GM19467 (cell line): ENCODE measurements at regions not wholly inside any gene's neighbourhood (a gene's known extent, or its start where the extent isn't known, plus 50 kb on each side); places are given as distances from the start of the nearest gene placed in this dataset.
A peak's percentile ranks its signal among the peaks of the same experiment; 100 is the strongest.

ENCODE experiments used
- ATAC-seq: cut with Tn5 transposase; IDR thresholded peaks from one replicate; pipeline ENCODE4 v1.9.1; 2021; ENCODE audit warnings: mild to moderate bottlenecking, moderate library complexity; ENCODE audit not compliant: unreplicated experiment

GRCh38 chr13:44237881-44238421 lies 135.7 kb upstream of the SERP2 start:
- no peak for ATAC-seq

- ATAC-seq, result no peak
Measured at GRCh38 chr13:44240611-44241145, 132.9 kb upstream of the SERP2 start.

- ATAC-seq, result no peak
Measured at GRCh38 chr13:44241638-44242037, 132.0 kb upstream of the SERP2 start.

- ATAC-seq, result no peak
Measured at GRCh38 chr13:44242766-44243165, 130.9 kb upstream of the SERP2 start.

GRCh38 chr13:44243198-44243857 lies 130.3 kb upstream of the SERP2 start:
- no peak for ATAC-seq

DNA sequence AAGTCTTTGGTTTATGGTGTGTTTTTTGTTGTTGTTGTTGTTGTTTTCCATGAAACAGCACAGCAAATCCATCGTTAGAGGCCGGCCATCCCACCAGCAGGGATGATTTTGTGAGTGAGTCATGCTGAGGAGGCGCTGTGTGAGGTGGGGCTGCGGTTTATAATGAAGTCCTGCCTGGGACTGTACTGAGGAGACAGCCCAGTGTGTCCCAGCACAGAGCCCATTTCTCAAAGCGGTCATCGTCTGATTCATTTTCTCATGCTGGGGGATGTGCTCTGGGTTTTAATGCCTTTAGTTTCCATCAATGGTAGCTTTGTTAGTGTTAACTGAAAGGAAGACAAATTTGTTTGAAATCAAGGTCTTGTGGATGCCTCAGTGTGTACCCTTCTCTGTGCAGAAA lies 129.3 kb upstream of the SERP2 start:
- no peak for ATAC-seq

- ATAC-seq, result no peak
Measured at GRCh38 chr13:44249431-44249836, 124.2 kb upstream of the SERP2 start.

DNA sequence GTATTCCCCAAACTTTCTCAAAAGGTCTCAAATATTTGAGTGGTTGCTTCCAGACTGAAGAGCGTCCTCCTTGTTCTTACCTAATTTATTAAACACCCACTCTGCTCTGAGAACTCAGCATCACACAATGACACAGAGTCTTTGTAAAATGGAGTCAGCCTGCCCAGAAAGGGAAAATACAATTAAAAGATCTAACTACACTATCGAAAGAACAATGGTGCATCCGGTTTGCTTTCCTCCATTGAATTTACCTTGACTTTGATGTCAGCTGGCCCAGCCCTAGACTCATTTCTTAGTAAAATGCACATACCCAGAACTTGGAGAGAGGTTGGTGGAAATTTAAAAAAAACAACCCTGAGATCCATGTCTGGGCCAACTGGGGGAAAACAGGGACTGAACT lies 120.7 kb upstream of the SERP2 start:
- ATAC-seq, result no peak

- ATAC-seq, result no peak
Measured at GRCh38 chr13:44255771-44256364, 117.8 kb upstream of the SERP2 start.

GRCh38 chr13:44257796-44258195 lies 115.8 kb upstream of the SERP2 start:
- ATAC-seq, result no peak

DNA sequence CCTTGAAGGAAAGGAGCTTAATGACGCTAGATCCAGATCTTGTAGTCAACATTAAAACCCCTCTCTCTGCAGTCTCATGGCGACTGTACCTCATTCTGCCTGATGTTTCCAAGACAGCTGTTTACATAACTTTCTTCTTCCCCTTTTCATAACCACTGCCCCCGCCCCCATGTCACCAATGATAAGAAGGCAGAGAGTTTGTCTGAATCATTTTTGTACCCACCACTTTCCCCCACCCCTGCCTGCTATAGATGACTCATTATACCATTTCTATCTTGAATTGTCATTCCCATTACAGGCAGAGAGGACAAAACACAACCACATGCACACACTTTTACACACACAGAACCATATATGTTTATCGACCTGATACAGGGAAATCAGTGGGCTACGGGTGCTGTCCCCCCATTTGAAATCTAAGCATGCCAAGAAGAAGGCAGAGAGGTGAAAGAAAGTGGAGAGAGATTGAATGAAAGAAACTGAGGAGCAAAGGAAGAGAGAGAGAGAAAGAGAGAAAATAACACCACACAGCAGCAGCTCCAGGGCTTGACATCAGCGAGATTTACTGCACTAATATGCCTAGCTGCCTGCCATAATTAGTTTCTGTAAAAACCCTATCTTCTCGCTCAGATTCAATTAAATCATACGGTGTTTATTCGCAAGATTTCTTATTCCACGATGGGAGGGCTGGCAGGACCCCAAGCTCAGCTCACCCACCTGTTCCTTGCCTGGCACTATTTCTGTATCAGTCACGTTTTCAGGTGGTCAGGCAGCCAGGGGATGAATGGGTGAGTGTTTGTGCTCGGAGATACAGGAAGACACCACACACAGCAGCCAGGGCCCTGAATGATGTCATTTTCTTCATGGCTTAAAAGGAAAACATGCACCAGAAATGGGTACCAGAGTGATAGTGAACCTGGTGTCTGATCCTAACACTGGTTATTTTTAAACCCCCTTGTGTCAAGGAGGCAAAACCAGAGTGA lies 114.3 kb upstream of the SERP2 start:
- peak; percentile 61 for ATAC-seq

DNA sequence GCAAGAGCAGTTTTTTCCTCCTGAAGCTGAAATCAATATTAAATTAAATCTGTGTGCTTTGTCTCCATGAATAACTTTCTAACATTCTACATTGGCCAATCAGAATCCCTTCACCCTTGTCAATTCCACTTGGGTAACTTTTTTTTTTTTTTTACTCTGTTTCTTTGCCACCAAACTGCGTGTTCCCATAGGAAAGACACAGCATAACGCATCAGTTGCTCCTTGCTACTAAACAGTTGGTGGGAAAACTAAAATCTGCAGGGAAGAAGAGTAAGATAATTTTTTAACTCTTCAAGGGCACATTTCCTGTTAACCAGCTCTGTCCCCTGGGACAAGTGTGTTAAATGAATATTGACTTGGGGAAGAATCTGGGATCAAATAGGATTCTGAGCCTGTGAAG lies 113.3 kb upstream of the SERP2 start:
- ATAC-seq, result no peak

DNA sequence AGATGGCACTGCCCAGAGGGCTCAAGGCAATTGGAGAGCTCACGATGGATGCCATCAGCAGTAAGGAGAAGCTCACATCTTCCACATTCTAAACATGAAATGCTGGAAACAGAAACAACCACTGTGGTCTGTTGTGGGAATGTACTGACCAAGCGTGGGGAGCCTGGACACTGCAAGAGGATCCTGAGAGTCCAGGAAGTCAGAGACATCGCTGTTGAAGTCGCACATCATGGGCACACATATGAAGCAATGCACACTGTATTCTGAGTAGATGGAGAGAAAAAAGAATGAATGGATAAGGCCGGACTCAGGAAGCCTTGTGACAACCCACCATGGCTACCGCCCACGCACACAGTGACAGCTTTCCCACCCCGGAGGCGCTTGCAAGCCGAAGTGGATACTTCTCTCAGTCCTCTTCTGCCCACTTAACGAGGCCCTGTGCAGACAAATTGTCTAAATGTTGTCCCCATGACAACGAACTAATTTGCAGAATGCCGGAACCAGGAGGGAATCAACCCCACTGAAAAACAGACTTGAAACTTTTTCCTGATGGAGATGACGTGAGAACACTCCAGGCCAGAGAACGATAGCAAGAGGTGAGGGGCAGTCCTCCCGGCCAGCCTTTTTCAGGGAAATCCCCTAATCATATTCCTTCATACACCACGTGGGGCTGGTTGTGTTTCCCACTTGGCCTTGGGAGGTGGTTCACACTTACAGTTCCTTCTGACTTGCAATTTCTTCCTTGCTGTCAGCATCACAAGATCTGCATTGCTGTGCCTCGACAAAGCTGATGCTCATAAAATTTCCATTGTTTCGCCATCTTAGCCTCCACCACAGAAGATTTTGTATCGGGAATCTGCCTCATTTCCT lies 109.6 kb upstream of the SERP2 start:
- no peak for ATAC-seq

GRCh38 chr13:44266305-44266704 lies 107.3 kb upstream of the SERP2 start:
- no peak for ATAC-seq

DNA sequence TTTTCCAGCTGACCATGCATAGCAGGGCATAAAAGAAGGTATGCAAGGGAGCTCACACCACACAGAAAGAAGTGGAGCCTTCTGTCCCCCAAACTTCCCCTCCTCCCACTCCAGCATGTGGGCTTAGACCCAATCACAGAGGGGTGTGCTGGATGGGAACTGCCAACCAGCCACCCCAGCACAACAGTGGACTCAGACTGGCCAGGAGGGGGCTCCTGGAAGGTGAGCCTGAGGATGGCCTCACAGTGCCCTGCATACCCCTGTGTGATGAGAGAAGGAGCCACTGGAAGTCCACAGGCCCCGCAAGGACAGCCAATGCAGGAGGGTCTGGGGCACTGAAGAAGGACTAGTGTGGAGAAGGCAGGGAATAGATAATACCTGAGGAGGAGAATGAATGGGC lies 106.9 kb upstream of the SERP2 start:
- no peak for ATAC-seq

- no peak for ATAC-seq
Measured at GRCh38 chr13:44267203-44267602, 106.4 kb upstream of the SERP2 start.

DNA sequence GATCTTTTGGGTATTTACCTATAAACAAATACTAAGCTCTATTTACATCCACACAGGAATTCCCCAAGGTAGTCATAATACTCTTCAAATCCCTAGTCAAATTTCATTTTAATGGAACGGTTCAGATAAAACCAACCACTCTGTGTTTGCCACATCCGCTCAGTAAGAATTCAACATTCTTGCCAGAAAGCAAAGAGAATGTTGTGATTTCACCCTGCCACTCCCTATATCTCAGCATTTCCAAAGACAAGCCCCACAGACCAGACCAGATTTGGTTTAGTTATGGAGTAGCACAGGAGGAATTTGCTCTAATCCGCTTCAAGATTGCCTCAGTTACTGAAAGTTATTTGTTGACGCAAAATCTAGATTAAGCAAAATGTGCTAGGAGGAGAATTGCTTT lies 105.6 kb upstream of the SERP2 start:
- ATAC-seq, result no peak

DNA sequence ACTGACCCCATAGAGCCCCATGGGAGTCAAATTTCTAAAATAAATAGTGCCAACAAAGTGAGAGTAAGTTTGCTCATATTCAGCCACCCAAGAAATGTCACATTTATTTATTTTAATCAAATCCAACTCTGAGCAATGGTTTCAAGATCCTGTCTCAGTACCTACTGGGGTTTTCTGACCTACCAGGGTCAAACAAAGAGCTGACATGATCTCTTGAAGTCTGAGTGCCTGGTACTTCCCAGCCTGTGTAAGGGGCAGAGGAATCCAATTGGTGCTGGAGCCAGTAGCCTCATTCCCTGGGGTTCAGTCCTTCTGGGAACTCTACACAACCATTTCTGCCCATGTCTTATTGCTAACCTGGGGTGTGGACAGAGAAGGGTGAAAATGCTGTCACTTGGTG lies 104.6 kb upstream of the SERP2 start:
- ATAC-seq, result no peak

DNA sequence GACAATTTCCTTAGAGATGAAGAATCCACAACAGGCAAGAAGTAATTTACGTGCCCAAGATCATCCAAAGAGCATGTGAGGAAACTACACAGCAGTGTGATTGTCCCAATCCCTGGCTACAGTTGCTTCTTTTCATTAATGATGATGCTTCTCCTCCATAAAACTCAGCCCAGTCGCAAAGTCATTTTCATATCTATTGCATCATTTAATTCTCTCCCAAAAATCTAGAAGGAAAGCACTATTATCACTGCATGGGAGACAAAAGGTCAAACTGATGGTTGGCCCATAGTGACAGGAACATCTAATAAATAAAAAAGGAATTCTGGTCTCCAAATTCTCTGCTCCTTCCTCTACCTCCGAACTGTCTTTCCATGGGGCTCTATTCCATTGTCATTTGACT lies 103.5 kb upstream of the SERP2 start:
- ATAC-seq, result no peak

DNA sequence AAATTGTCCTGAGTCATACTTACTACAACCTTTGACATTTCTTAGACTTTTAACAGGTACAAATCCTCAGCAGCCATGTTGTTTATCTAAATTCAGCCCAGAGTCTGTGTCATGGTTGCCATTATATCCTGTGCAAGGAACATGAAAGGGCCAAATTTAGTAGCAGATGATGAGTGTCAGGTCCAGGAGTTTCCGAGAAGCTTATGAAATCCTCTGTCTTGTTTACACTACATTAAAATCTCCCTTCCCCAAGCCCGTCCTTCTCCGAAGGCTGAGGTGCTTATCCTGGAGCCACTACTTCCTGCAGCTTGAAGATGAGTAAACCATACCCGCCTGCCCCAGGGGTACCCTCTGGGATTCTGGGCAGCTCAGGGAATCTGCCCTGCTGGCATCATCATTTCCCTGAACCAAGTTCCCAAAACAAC lies 102.6 kb upstream of the SERP2 start:
- ATAC-seq, result no peak
